ENCODE measurements at regions not wholly inside any gene's neighbourhood (a gene's known extent, or its start where the extent isn't known, plus 50 kb on each side); places are given as distances from the start of the nearest gene placed in this dataset.

DNA sequence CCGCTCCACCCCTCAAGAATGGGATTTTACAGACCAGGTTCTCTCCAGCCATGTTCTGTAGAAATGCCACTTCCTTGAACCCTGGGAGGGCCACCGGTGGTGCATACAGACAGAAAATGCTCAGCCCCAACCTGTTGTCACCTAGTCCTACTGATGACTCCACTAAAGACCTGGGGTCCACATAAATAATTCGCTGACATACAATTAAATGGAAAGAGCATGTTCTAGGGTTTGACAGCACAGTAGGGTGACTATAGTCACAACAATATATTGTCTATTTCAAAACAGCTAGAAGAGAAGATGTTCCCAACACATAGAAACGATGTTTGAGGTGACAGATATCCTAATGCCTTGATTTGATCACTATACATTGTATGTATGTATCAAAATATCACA, 155.6 kb upstream of the NEBL start:
- TF ChIP-seq, protein P1, sequence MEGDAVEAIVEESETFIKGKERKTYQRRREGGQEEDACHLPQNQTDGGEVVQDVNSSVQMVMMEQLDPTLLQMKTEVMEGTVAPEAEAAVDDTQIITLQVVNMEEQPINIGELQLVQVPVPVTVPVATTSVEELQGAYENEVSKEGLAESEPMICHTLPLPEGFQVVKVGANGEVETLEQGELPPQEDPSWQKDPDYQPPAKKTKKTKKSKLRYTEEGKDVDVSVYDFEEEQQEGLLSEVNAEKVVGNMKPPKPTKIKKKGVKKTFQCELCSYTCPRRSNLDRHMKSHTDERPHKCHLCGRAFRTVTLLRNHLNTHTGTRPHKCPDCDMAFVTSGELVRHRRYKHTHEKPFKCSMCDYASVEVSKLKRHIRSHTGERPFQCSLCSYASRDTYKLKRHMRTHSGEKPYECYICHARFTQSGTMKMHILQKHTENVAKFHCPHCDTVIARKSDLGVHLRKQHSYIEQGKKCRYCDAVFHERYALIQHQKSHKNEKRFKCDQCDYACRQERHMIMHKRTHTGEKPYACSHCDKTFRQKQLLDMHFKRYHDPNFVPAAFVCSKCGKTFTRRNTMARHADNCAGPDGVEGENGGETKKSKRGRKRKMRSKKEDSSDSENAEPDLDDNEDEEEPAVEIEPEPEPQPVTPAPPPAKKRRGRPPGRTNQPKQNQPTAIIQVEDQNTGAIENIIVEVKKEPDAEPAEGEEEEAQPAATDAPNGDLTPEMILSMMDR (IDR thresholded peaks at IDR 0.05; ENCODE audit: poor library complexity, severe bottlenecking): no peak
- TF ChIP-seq TAF1 (IDR thresholded peaks at IDR 0.05; ENCODE audit: low read depth) (no peak), SMC3 (conservative IDR thresholded peaks at IDR 0.05; ENCODE audit: poor library complexity) (no peak), POLR2AphosphoS5 (IDR thresholded peaks at IDR 0.05) (no peak), EZH2 (IDR thresholded peaks at IDR 0.05; ENCODE audit: borderline replicate concordance, insufficient read depth, low read length, poor library complexity, severe bottlenecking) (no peak)
- TF ChIP-seq, protein P2, sequence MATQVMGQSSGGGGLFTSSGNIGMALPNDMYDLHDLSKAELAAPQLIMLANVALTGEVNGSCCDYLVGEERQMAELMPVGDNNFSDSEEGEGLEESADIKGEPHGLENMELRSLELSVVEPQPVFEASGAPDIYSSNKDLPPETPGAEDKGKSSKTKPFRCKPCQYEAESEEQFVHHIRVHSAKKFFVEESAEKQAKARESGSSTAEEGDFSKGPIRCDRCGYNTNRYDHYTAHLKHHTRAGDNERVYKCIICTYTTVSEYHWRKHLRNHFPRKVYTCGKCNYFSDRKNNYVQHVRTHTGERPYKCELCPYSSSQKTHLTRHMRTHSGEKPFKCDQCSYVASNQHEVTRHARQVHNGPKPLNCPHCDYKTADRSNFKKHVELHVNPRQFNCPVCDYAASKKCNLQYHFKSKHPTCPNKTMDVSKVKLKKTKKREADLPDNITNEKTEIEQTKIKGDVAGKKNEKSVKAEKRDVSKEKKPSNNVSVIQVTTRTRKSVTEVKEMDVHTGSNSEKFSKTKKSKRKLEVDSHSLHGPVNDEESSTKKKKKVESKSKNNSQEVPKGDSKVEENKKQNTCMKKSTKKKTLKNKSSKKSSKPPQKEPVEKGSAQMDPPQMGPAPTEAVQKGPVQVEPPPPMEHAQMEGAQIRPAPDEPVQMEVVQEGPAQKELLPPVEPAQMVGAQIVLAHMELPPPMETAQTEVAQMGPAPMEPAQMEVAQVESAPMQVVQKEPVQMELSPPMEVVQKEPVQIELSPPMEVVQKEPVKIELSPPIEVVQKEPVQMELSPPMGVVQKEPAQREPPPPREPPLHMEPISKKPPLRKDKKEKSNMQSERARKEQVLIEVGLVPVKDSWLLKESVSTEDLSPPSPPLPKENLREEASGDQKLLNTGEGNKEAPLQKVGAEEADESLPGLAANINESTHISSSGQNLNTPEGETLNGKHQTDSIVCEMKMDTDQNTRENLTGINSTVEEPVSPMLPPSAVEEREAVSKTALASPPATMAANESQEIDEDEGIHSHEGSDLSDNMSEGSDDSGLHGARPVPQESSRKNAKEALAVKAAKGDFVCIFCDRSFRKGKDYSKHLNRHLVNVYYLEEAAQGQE (IDR thresholded peaks at IDR 0.05; ENCODE audit: borderline replicate concordance): no peak
